Heart left ventricle (tissue), 13 donors: ENCODE measurements at regions not wholly inside any gene's neighbourhood (a gene's known extent, or its start where the extent isn't known, plus 50 kb on each side); places are given as distances from the start of the nearest gene placed in this dataset.

Experiments
- CTCF ChIP-seq, 12 donors: fragments of 200-600 bp; sonication (generic) in 4 of 12; IDR thresholded peaks; one replicate each; pipeline versions ENCODE4 v1.5.0 to v1.8.0; 2018 to 2022; ENCODE audit warnings: antibody characterized with exemption in 12 of 12, mild to moderate bottlenecking in 5 of 12
- POLR2A ChIP-seq, 2 donors: fragments of 450-650 bp; IDR thresholded peaks; one replicate each; pipeline ENCODE4 v1.6.1; 2017; ENCODE audit warnings: antibody characterized with exemption in 2 of 2, mild to moderate bottlenecking in 2 of 2, moderate library complexity in 2 of 2
- donor health status: ischemic (EF 13 %, LVEDD 7.1; RV severe dilation, severe dysfunction).
- donor health status: DM: no; HTN: yes; CAD: no.
- donor health status: DM: no; HTN: no; CAD: no.
- donor health status: ischemic (EF 25% LVEDD 6.9; RV normal size, moderate dysfunction).
- donor health status: ischemic (EF 25% LVEDD 5.7; RV mildly dilated, moderate dysfunction).
- donor health status: ischemic (EF 35%, LVEDD 5.7; RV mildly dilated, moderate dysfunction).
- donor health status: nonischemic (EF 11% LVEDD 7.7; RV severe dilation, severe dysfunction).
- donor health status: DM: yes; HTN: yes; CAD: no.
- donor health status: PGD.
- donor health status: ischemic (EF 29% LVEDD 5.4; RV normal size, mild dysfunction).
- donor health status: nonischemic (EF 23%, LVEDD 6.1; RV moderate dilation, normal function).

GRCh38 chr2:215816424-215816823 lies 196.9 kb downstream of the MREG start:
- TF ChIP-seq CTCF (IDR thresholded peaks at IDR 0.05) (no peak), POLR2A (IDR thresholded peaks at IDR 0.05) (no peak)
